ENCODE measurements at regions not wholly inside any gene's neighbourhood (a gene's known extent, or its start where the extent isn't known, plus 50 kb on each side); places are given as distances from the start of the nearest gene placed in this dataset.
"Not testable (repeated sequence)": the region's sequence is repeated elsewhere in the genome, so short reads cannot be mapped to it uniquely, and the experiment has no call there.

GRCh38 chrX:40366661-40367060 is 214.1 kb upstream of the ATP6AP2 start:
- no peaks in the 10 kb centered on the region for H3K9me3 ChIP-seq
- H3K4me3 ChIP-seq: no peak overlapping the region
- H3K27ac ChIP-seq: no peak overlapping the region
- DNase-seq (ENCODE audit: low spot score in 2 of 2): no peak
- 80% methylated on average over 3 of the region's 3 CpGs for WGBS
- H3K27me3 ChIP-seq: no peaks in the 10 kb centered on the region
- TF ChIP-seq EP300 (IDR thresholded peaks at IDR 0.05): no peak
- no peak for TF ChIP-seq POLR2AphosphoS5 (IDR thresholded peaks at IDR 0.05)
- no peak for TF ChIP-seq CTCF (IDR thresholded peaks at IDR 0.05)
- no peak for TF ChIP-seq POLR2A (IDR thresholded peaks at IDR 0.05)
- no peaks in the 10 kb centered on the region for H3K4me1 ChIP-seq
- no peaks in the 10 kb centered on the region for H3K36me3 ChIP-seq

GRCh38 chrX:40362291-40362690 is 218.5 kb upstream of the ATP6AP2 start:
- WGBS: 98% methylated on average over 14 of the region's 14 CpGs
- not testable (repeated sequence) for H3K27me3 ChIP-seq; H3K4me1 ChIP-seq; H3K9me3 ChIP-seq; H3K27ac ChIP-seq; H3K4me3 ChIP-seq; DNase-seq (ENCODE audit: low spot score in 2 of 2); H3K36me3 ChIP-seq

GRCh38 chrX:40360557-40360956 is 220.2 kb upstream of the ATP6AP2 start:
- WGBS: 83% methylated on average over 21 of the region's 24 CpGs
- H3K27ac ChIP-seq: no peak overlapping the region
- no peak for DNase-seq (ENCODE audit: low spot score in 2 of 2)
- H3K4me3 ChIP-seq: no peak overlapping the region
- no peaks in the 10 kb centered on the region for H3K36me3 ChIP-seq
- H3K4me1 ChIP-seq: no peaks in the 10 kb centered on the region
- H3K9me3 ChIP-seq: no peaks in the 10 kb centered on the region
- H3K27me3 ChIP-seq: no peaks in the 10 kb centered on the region
- TF ChIP-seq POLR2AphosphoS5 (IDR thresholded peaks at IDR 0.05) (no peak), POLR2A (IDR thresholded peaks at IDR 0.05) (no peak), CTCF (IDR thresholded peaks at IDR 0.05) (no peak), EP300 (IDR thresholded peaks at IDR 0.05) (no peak)

- no peak for DNase-seq (ENCODE audit: low spot score in 2 of 2)
- 91% methylated on average over 10 of the region's 17 CpGs for WGBS
- TF ChIP-seq EP300 (IDR thresholded peaks at IDR 0.05): no peak
- TF ChIP-seq POLR2AphosphoS5 (IDR thresholded peaks at IDR 0.05): no peak
- TF ChIP-seq CTCF (IDR thresholded peaks at IDR 0.05): no peak
- TF ChIP-seq POLR2A (IDR thresholded peaks at IDR 0.05): no peak
Measured at GRCh38 chrX:40359593-40359992, 221.2 kb upstream of the ATP6AP2 start.

GRCh38 chrX:40358994-40359393 is 221.8 kb upstream of the ATP6AP2 start:
- H3K27ac ChIP-seq: no peak overlapping the region
- TF ChIP-seq POLR2AphosphoS5 (IDR thresholded peaks at IDR 0.05): no peak
- no peak for TF ChIP-seq CTCF (IDR thresholded peaks at IDR 0.05)
- no peak for TF ChIP-seq POLR2A (IDR thresholded peaks at IDR 0.05)
- H3K27me3 ChIP-seq: no peaks in the 10 kb centered on the region
- no peak overlapping the region for H3K4me3 ChIP-seq
- H3K4me1 ChIP-seq: no peaks in the 10 kb centered on the region
- no peaks in the 10 kb centered on the region for H3K36me3 ChIP-seq
- DNase-seq (ENCODE audit: low spot score in 2 of 2): no peak
- no peaks in the 10 kb centered on the region for H3K9me3 ChIP-seq
- WGBS: 90% methylated on average over 11 of the region's 15 CpGs

More at GRCh38 chrX:40359593-40359992, 221.2 kb upstream of the ATP6AP2 start:
- H3K27me3 ChIP-seq: no peaks in the 10 kb centered on the region
- H3K27ac ChIP-seq: no peak overlapping the region
- H3K9me3 ChIP-seq: no peaks in the 10 kb centered on the region
- no peaks in the 10 kb centered on the region for H3K4me1 ChIP-seq
- H3K4me3 ChIP-seq: no peak overlapping the region
- H3K36me3 ChIP-seq: no peaks in the 10 kb centered on the region

- H3K27me3 ChIP-seq: no peaks in the 10 kb centered on the region
Measured at GRCh38 chrX:40349251-40349650, 231.5 kb upstream of the ATP6AP2 start.

More at GRCh38 chrX:40349251-40349650, 231.5 kb upstream of the ATP6AP2 start:
- DNase-seq (ENCODE audit: low spot score in 2 of 2): no peak
- Histone ChIP-seq H3K27ac (no peak overlapping the region), H3K4me3 (no peak overlapping the region), H3K4me1 (no peaks in the 10 kb centered on the region), H3K9me3 (no peaks in the 10 kb centered on the region), H3K36me3 (no peaks in the 10 kb centered on the region)
- TF ChIP-seq POLR2AphosphoS5 (IDR thresholded peaks at IDR 0.05) (no peak), POLR2A (IDR thresholded peaks at IDR 0.05) (no peak), CTCF (IDR thresholded peaks at IDR 0.05) (no peak), EP300 (IDR thresholded peaks at IDR 0.05) (no peak)
- WGBS: 90% methylated on average over 2 of the region's 2 CpGs

Data from suprapubic skin (tissue), 4 donors.